ENCODE measurements at regions not wholly inside any gene's neighbourhood (a gene's known extent, or its start where the extent isn't known, plus 50 kb on each side); places are given as distances from the start of the nearest gene placed in this dataset.

GRCh38 chr11:96595011-96595410 is 205.2 kb downstream of the JRKL start:
- Histone ChIP-seq H2BK120ac (ENCODE audit: low read depth, low read length) (no peak overlapping the region), H3K36me3 (ENCODE audit: control insufficient read depth, insufficient read depth, low read length) (no peaks in the 10 kb centered on the region), H3K56ac (ENCODE audit: extremely low read depth, insufficient read depth, low read length) (no peak overlapping the region), H4K5ac (ENCODE audit: low read depth, low read length) (no peak overlapping the region), H3K27ac (ENCODE audit: insufficient read depth, low read length) (no peak overlapping the region), H3K27me3 (ENCODE audit: control insufficient read depth, insufficient read depth, low read length) (no peaks in the 10 kb centered on the region), H3K4me2 (ENCODE audit: low read depth, low read length) (no peak overlapping the region), H2AFZ (replicated peaks; ENCODE audit: low read length, poor library complexity) (no peak overlapping the region), H3K4ac (ENCODE audit: low read depth, low read length) (no peak overlapping the region), H3K23ac (ENCODE audit: low read depth, low read length) (no peak overlapping the region), H3K18ac (ENCODE audit: low read depth, low read length) (no peak overlapping the region), H4K8ac (ENCODE audit: low read depth in 2 of 2, low read length in 2 of 2) (no peak overlapping the region), H3K14ac (replicated peaks; ENCODE audit: low read depth, low read length) (no peak overlapping the region), H2BK5ac (ENCODE audit: low read depth, low read length, poor library complexity, severe bottlenecking) (no peak overlapping the region), H3K4me3 (ENCODE audit: insufficient read depth, low read depth, low read length) (no peak overlapping the region), H3K9me1 (ENCODE audit: insufficient read depth, low read length) (no peaks in the 10 kb centered on the region), H2BK20ac (ENCODE audit: low read depth, low read length) (no peak overlapping the region), H3K9ac (ENCODE audit: low read depth, low read length) (no peak overlapping the region), H2BK15ac (ENCODE audit: low read depth, low read length) (no peak overlapping the region), H4K91ac (ENCODE audit: insufficient read depth, low read depth, low read length) (no peak overlapping the region), H3K4me1 (ENCODE audit: control insufficient read depth, insufficient read depth, low read length) (no peaks in the 10 kb centered on the region), H3K79me1 (ENCODE audit: low read depth in 1 of 2, low read length in 2 of 2) (no peaks in the 10 kb centered on the region), H2AK5ac (ENCODE audit: low read depth, low read length) (no peak overlapping the region), H3K9me3 (ENCODE audit: control insufficient read depth, insufficient read depth, low read length) (no peaks in the 10 kb centered on the region), H2AK9ac (replicated peaks; ENCODE audit: low read depth, low read length, poor library complexity) (no peak overlapping the region), H4K20me1 (ENCODE audit: insufficient read depth, low read length) (no peaks in the 10 kb centered on the region)
- CTCF ChIA-PET, result no interaction called here
- in situ Hi-C loops (cut with MboI; ENCODE audit: low sequenced_read_pairs), result no loop called here
- WGBS, 2 experiments (ENCODE audit: extremely low coverage in 2 of 2, insufficient read length in 1 of 2), result no CpG with 5 or more reads among the region's 4 CpGs
- ATAC-seq (ENCODE audit: low read depth), result no peak
- TF ChIP-seq RFX5 (IDR thresholded peaks at IDR 0.05; ENCODE audit: low read depth, low read length) (no peak), POLR2A (IDR thresholded peaks at IDR 0.05; ENCODE audit: low read depth, low read length) (no peak)
- dilution Hi-C loops (cut with HindIII; ENCODE audit: low sequenced_read_pairs, unreplicated experiment), result no loop called here
- intact Hi-C loops (cut with micrococcal nuclease), result no loop called here
- POLR2A ChIA-PET (ENCODE audit: unreplicated experiment), result no interaction called here
- DNase-seq, result no peak
- no TSS peak for BruUV-seq (replicated peaks)

Data from IMR-90 (cell line).